Liver (tissue), 8 donors: ENCODE measurements at regions not wholly inside any gene's neighbourhood (a gene's known extent, or its start where the extent isn't known, plus 50 kb on each side); places are given as distances from the start of the nearest gene placed in this dataset.

Source experiments
- DNase-seq: peaks from one replicate; pipeline ENCODE4 v3.0.0-alpha.2; 2017; ENCODE audit warnings: low spot score
- H3K27ac ChIP-seq, 2 donors: one replicate each; pipeline ENCODE4 v1.7.0; 2013; ENCODE audit warnings: inconsistent platforms in 2 of 2, low read length in 2 of 2, control low read depth in 1 of 2, low read depth in 1 of 2, mild to moderate bottlenecking in 1 of 2
- H3K27me3 ChIP-seq, 4 donors: one replicate each; pipeline versions ENCODE4 v1.6.1 to v1.7.0; 2013; ENCODE audit warnings: low read length in 3 of 4, inconsistent platforms in 1 of 4, mild to moderate bottlenecking in 1 of 4, moderate library complexity in 1 of 4; ENCODE audit not compliant: control insufficient read depth in 4 of 4, insufficient read depth in 4 of 4
- H3K36me3 ChIP-seq, 4 donors: one replicate each; pipeline versions ENCODE4 v1.6.1 to v1.7.0; 2013; ENCODE audit warnings: low read length in 3 of 4, mild to moderate bottlenecking in 3 of 4, low read depth in 1 of 4, moderate library complexity in 1 of 4; ENCODE audit not compliant: control insufficient read depth in 4 of 4, insufficient read depth in 3 of 4
- H3K4me1 ChIP-seq, 4 donors: one replicate each; pipeline versions ENCODE4 v1.6.1 to v1.7.0; 2013; ENCODE audit warnings: low read length in 3 of 4, mild to moderate bottlenecking in 3 of 4, moderate library complexity in 1 of 4; ENCODE audit not compliant: control insufficient read depth in 4 of 4, insufficient read depth in 4 of 4
- H3K4me3 ChIP-seq, 3 donors: one replicate each; pipeline versions ENCODE4 v1.6.1 to v1.7.0; 2013; ENCODE audit warnings: low read length in 3 of 3, control low read depth in 1 of 3, low read depth in 1 of 3, mild to moderate bottlenecking in 1 of 3
- H3K9ac ChIP-seq, 2 donors: one replicate each; pipeline ENCODE4 v1.7.0; 2013; ENCODE audit warnings: low read length in 2 of 2, mild to moderate bottlenecking in 2 of 2, moderate library complexity in 2 of 2, control low read depth in 1 of 2, low read depth in 1 of 2
- H3K9me3 ChIP-seq, 4 donors: one replicate each; pipeline versions ENCODE4 v1.6.1 to v1.7.0; 2013; ENCODE audit warnings: low read length in 3 of 4; ENCODE audit not compliant: control insufficient read depth in 4 of 4
- ATF3 ChIP-seq: IDR thresholded peaks from 2 replicates; pipeline ENCODE4 v1.6.1; 2016; ENCODE audit warnings: antibody characterized with exemption
- CTCF ChIP-seq: fragments of 150-350 bp; IDR thresholded peaks from 2 replicates; pipeline ENCODE4 v1.5.1; 2017; ENCODE audit warnings: improper control_type of control experiment, low read depth, low read length; ENCODE audit not compliant: missing input control
- EGR1 ChIP-seq, 2 donors: IDR thresholded peaks; 2 replicates each; pipeline ENCODE4 v1.6.1; 2016 to 2018; ENCODE audit warnings: antibody characterized with exemption in 2 of 2, low read depth in 2 of 2
- FOXA1 ChIP-seq: IDR thresholded peaks from 2 replicates; pipeline ENCODE4 v1.6.1; 2016; ENCODE audit warnings: antibody characterized with exemption
- GABPA ChIP-seq, 2 donors: IDR thresholded peaks in 1 of 2; conservative IDR thresholded peaks in 1 of 2; 2 replicates each; pipeline ENCODE4 v1.6.1; 2016; ENCODE audit warnings: antibody characterized with exemption in 2 of 2, mild to moderate bottlenecking in 1 of 2, moderate library complexity in 1 of 2
- HNF4G ChIP-seq: IDR thresholded peaks from 2 replicates; pipeline ENCODE4 v1.6.1; 2016; ENCODE audit warnings: antibody characterized with exemption
- NR2F2 ChIP-seq: IDR thresholded peaks from 2 replicates; pipeline ENCODE4 v1.6.1; 2016; ENCODE audit warnings: antibody characterized with exemption
- RAD21 ChIP-seq, 2 donors: IDR thresholded peaks; 2 replicates each; pipeline ENCODE4 v1.6.1; 2016; ENCODE audit warnings: antibody characterized with exemption in 2 of 2, mild to moderate bottlenecking in 2 of 2
- REST ChIP-seq: IDR thresholded peaks from 2 replicates; pipeline ENCODE4 v1.6.1; 2016; ENCODE audit warnings: antibody characterized with exemption, mild to moderate bottlenecking
- RXRA ChIP-seq, 2 donors: IDR thresholded peaks; 2 replicates each; pipeline ENCODE4 v1.6.1; 2017 to 2018; ENCODE audit warnings: antibody characterized with exemption in 2 of 2, mild to moderate bottlenecking in 1 of 2
- TAF1 ChIP-seq: conservative IDR thresholded peaks from 2 replicates; pipeline ENCODE4 v1.6.1; 2016; ENCODE audit warnings: antibody characterized with exemption, mild to moderate bottlenecking
- YY1 ChIP-seq: IDR thresholded peaks from 2 replicates; pipeline ENCODE4 v1.6.1; 2016; ENCODE audit warnings: antibody characterized with exemption, mild to moderate bottlenecking
- ZBTB33 ChIP-seq: IDR thresholded peaks from 2 replicates; pipeline ENCODE4 v1.6.1; 2016; ENCODE audit warnings: antibody characterized with exemption
- WGBS: extraction: QIAGEN DNeasy Blood & Tissue Kit; methylation state at CpG from one replicate; pipeline ENCODE4 v1.1.7; 2013; 5-methylcytosine and 5-hydroxymethylcytosine counted together
- donor health status: healthy.
- donor health status: healthy.
- donor health status: healthy.
- donor health status: healthy.
- donor health status: healthy.

GRCh38 chr21:35179990-35180540 lies 131.0 kb upstream of the RUNX1 start (continued):
- TF ChIP-seq ZBTB33 (no peak), GABPA (IDR thresholded peaks at IDR 0.05 in 1 of 2, conservative IDR thresholded peaks at IDR 0.05 in 1 of 2) (no peak), CTCF (no peak), EGR1 (IDR thresholded peaks at IDR 0.05; ENCODE audit: low read depth in 2 of 2) (no peak), RXRA (IDR thresholded peaks at IDR 0.05) (no peak), ATF3 (no peak)

- WGBS = 77% methylated on average over 1 of the region's 1 CpG
These were observed 129.7 kb upstream of the RUNX1 start for GRCh38 chr21:35178827-35179226.

More at GRCh38 chr21:35178827-35179226, 129.7 kb upstream of the RUNX1 start:
- no peaks in the 10 kb centered on the region for H3K36me3 ChIP-seq
- no peak for DNase-seq
- no peaks in the 10 kb centered on the region for H3K4me1 ChIP-seq
- H3K4me3 ChIP-seq = no peak overlapping the region
- H3K27ac ChIP-seq = no peak overlapping the region
- H3K27me3 ChIP-seq = no peaks in the 10 kb centered on the region
- H3K9ac ChIP-seq = no peak overlapping the region
- TF ChIP-seq FOXA1 = no peak
- no peak for TF ChIP-seq TAF1
- TF ChIP-seq EGR1 (IDR thresholded peaks at IDR 0.05; ENCODE audit: low read depth in 2 of 2) = no peak
- no peak for TF ChIP-seq HNF4G
- TF ChIP-seq RAD21 (IDR thresholded peaks at IDR 0.05) = no peak
- no peak for TF ChIP-seq ATF3
- TF ChIP-seq RXRA (IDR thresholded peaks at IDR 0.05) = no peak
- TF ChIP-seq NR2F2 = no peak
- no peak for TF ChIP-seq REST
- no peak for TF ChIP-seq YY1
- TF ChIP-seq ZBTB33 = no peak
- no peaks in the 10 kb centered on the region for H3K9me3 ChIP-seq
